Adrenal gland (tissue), 5 donors: ENCODE measurements at regions not wholly inside any gene's neighbourhood (a gene's known extent, or its start where the extent isn't known, plus 50 kb on each side); places are given as distances from the start of the nearest gene placed in this dataset.

Source experiments
- POLR2A ChIP-seq, 2 donors: fragments of 450-650 bp; IDR thresholded peaks; one replicate each; pipeline ENCODE4 v1.6.1; 2017; ENCODE audit warnings: antibody characterized with exemption in 2 of 2, mild to moderate bottlenecking in 2 of 2, moderate library complexity in 1 of 2
- TF ChIP-seq, protein P1 (sequence below), 6 experiments: fragments of 450-650 bp in 4 of 6; fragments of 200-600 bp in 2 of 6; sonication (generic) in 1 of 6; IDR thresholded peaks; 1 replicate in 5 of 6; 2 replicates in 1 of 6; pipeline versions ENCODE4 v1.5.1 to v1.8.0; 2016 to 2021; ENCODE audit warnings: antibody characterized with exemption in 6 of 6, mild to moderate bottlenecking in 2 of 6, moderate library complexity in 1 of 6
- donor health status: DM: no; HTN: no; CAD: no.

DNA sequence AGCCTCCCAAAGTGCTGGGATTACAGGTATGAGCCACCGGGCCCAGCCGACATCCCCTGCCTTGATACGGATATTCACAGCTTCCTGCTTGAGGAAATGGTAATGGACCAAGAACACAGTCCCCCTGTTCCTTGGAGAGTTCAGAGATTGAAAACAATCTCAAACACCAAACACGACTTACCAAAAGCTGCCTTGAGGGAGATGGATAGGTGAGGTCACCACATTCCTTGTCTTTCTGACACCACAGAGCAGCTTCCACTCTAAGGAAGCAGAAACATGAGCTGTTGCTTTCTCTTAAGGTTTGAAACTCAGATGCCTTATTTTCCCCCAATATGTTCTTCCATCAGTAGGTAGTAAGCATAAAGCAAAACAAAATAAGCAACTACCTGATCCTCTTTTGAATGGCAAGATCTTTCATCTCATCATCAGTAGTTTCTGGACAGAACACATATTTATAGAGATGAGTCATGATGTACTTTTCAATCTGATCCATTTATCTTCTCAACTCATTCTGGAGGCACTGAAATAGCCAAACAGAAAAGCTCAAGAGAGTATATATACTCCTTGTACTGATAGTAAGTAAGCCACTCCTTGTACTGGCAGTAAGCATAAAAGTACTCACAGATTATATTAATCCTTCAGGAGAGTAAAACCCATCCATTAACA lies 199.1 kb upstream of the KCTD7 start:
- TF ChIP-seq, protein P1, sequence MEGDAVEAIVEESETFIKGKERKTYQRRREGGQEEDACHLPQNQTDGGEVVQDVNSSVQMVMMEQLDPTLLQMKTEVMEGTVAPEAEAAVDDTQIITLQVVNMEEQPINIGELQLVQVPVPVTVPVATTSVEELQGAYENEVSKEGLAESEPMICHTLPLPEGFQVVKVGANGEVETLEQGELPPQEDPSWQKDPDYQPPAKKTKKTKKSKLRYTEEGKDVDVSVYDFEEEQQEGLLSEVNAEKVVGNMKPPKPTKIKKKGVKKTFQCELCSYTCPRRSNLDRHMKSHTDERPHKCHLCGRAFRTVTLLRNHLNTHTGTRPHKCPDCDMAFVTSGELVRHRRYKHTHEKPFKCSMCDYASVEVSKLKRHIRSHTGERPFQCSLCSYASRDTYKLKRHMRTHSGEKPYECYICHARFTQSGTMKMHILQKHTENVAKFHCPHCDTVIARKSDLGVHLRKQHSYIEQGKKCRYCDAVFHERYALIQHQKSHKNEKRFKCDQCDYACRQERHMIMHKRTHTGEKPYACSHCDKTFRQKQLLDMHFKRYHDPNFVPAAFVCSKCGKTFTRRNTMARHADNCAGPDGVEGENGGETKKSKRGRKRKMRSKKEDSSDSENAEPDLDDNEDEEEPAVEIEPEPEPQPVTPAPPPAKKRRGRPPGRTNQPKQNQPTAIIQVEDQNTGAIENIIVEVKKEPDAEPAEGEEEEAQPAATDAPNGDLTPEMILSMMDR (IDR thresholded peaks at IDR 0.05) = no peak
- no peak for TF ChIP-seq POLR2A (IDR thresholded peaks at IDR 0.05)
